GM23338 (cell line): ENCODE measurements at regions not wholly inside any gene's neighbourhood (a gene's known extent, or its start where the extent isn't known, plus 50 kb on each side); places are given as distances from the start of the nearest gene placed in this dataset.

Experiments used
- ATAC-seq: fragments of 200-7000 bp; cut with Tn5 transposase; 3 replicates; pipeline ENCODE4 v1.9.1; 2020
- DNase-seq: peaks from one replicate; pipeline ENCODE4 v3.0.0-alpha.2; 2015; ENCODE audit warnings: low spot score
- H2AFZ ChIP-seq: fragments of 200-600 bp; sonication (generic); 2 replicates; pipeline ENCODE4 v1.8.0; 2016; ENCODE audit warnings: antibody characterized with exemption, mild to moderate bottlenecking, moderate library complexity
- H3F3A ChIP-seq: fragments of 200-600 bp; sonication (generic); replicated peaks from 2 replicates; pipeline ENCODE4 v1.8.0; 2017; ENCODE audit warnings: antibody characterized with exemption, mixed run types, low read depth
- H3K27ac ChIP-seq: fragments of 200-600 bp; sonication (generic); 2 replicates; pipeline ENCODE4 v1.6.1; 2016; ENCODE audit warnings: low read depth
- H3K27me3 ChIP-seq: fragments of 200-600 bp; sonication (generic); 2 replicates; pipeline ENCODE4 v1.8.0; 2016; ENCODE audit warnings: mild to moderate bottlenecking, mixed run types, moderate library complexity; ENCODE audit not compliant: insufficient read depth
- H3K36me3 ChIP-seq: fragments of 200-600 bp; sonication (generic); 2 replicates; pipeline ENCODE4 v1.8.0; 2016; ENCODE audit warnings: mild to moderate bottlenecking; ENCODE audit not compliant: insufficient read depth
- H3K4me1 ChIP-seq: fragments of 200-600 bp; sonication (generic); 2 replicates; pipeline ENCODE4 v1.8.0; 2016; ENCODE audit warnings: mild to moderate bottlenecking, moderate library complexity; ENCODE audit not compliant: insufficient read depth
- H3K4me2 ChIP-seq: fragments of 200-600 bp; sonication (generic); 2 replicates; pipeline ENCODE4 v1.7.1; 2017; ENCODE audit warnings: mixed run types
- H3K4me3 ChIP-seq: fragments of 200-600 bp; sonication (generic); 2 replicates; pipeline ENCODE4 v1.6.1; 2016; ENCODE audit warnings: mixed run types
- H3K79me2 ChIP-seq: fragments of 200-600 bp; sonication (generic); replicated peaks from 2 replicates; pipeline ENCODE4 v1.8.0; 2017; ENCODE audit warnings: mild to moderate bottlenecking; ENCODE audit not compliant: insufficient read depth
- H3K9me2 ChIP-seq: fragments of 200-600 bp; sonication (generic); 2 replicates; pipeline ENCODE4 v1.8.0; 2017; ENCODE audit not compliant: insufficient read depth
- H4K20me1 ChIP-seq: fragments of 200-600 bp; sonication (generic); replicated peaks from 2 replicates; pipeline ENCODE4 v1.8.0; 2017; ENCODE audit warnings: mild to moderate bottlenecking; ENCODE audit not compliant: insufficient read depth
- H3K27ac Mint-ChIP-seq: 2 replicates; pipeline ENCODE4 v1.8.0; 2020; ENCODE audit warnings: inconsistent platforms, mild to moderate bottlenecking, moderate library complexity, mixed read lengths
- H3K27me3 Mint-ChIP-seq: 3 replicates; pipeline ENCODE4 v1.8.0; 2022; ENCODE audit warnings: low read depth, mild to moderate bottlenecking, moderate library complexity, mixed read lengths, inconsistent platforms; ENCODE audit not compliant: insufficient read depth, poor library complexity
- H3K36me3 Mint-ChIP-seq: 3 replicates; pipeline ENCODE4 v1.8.0; 2021; ENCODE audit warnings: low read depth, mild to moderate bottlenecking, inconsistent platforms, moderate library complexity, mixed read lengths
- H3K4me1 Mint-ChIP-seq: 3 replicates; pipeline ENCODE4 v1.8.0; 2020; ENCODE audit warnings: mild to moderate bottlenecking, inconsistent platforms, mixed read lengths
- H3K4me3 Mint-ChIP-seq: 3 replicates; pipeline ENCODE4 v1.8.0; 2021; ENCODE audit warnings: moderate library complexity, mild to moderate bottlenecking, inconsistent platforms, mixed read lengths
- H3K9me3 Mint-ChIP-seq: 3 replicates; pipeline ENCODE4 v1.8.0; 2020; ENCODE audit warnings: moderate library complexity, mild to moderate bottlenecking, inconsistent platforms, mixed read lengths
- TF ChIP-seq, protein P1 (sequence below): fragments of 250-450 bp; sonication (Bioruptor Pico); IDR thresholded peaks from 2 replicates; pipeline ENCODE4 v1.5.0; 2020; ENCODE audit warnings: mild to moderate bottlenecking, moderate library complexity
- TF ChIP-seq, protein P2 (sequence below), 2 experiments: fragments of 200-600 bp in 1 of 2; sonication (generic) in 1 of 2; conservative IDR thresholded peaks; 2 replicates each; pipeline versions ENCODE4 v1.5.1 to v1.6.1; 2016 to 2017; ENCODE audit warnings: antibody characterized with exemption in 2 of 2, low read depth in 2 of 2, mild to moderate bottlenecking in 2 of 2, moderate library complexity in 1 of 2

DNA sequence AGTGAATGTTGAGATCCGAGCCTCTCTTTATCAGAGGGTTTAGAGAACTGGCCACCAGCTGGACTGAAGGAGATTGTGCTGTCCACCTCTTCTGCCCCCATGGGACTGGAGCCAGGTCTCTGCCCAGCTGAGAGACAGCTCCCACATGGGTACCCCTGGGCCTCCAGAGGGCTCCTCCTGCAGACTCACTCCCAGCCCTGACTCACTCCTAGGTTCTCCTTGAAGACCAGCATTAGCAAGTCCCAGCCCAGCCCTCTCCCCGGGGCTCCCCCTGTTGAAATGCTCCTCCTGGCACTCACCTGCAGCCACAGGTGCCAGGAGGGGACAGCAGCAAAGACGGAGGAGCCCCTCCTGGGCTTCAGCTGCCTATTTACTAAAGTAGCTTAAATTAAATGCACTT is 126.9 kb downstream of the CXCL12 start:
- H3K9me2 ChIP-seq: peaks cover 17% of the 10 kb centered on the region
- no peak overlapping the region for H3K4me2 ChIP-seq
- H3K9me3 Mint-ChIP-seq: peaks cover under 1% of the 10 kb centered on the region; the same call in 1 of the 3 replicates
- no peak overlapping the region for H3K27ac ChIP-seq
- no peaks in the 10 kb centered on the region for H4K20me1 ChIP-seq
- H3K4me3 Mint-ChIP-seq: no peak overlapping the region
- peaks cover 2% of the 10 kb centered on the region; the same call in 1 of the 3 replicates for H3K36me3 Mint-ChIP-seq
- H3K4me1 Mint-ChIP-seq: peaks cover 15% of the 10 kb centered on the region
- H3K27ac Mint-ChIP-seq: no peak overlapping the region
- H3K27me3 Mint-ChIP-seq: peaks cover 11% of the 10 kb centered on the region
- DNase-seq: no peak
- no peaks in the 10 kb centered on the region for H3F3A ChIP-seq
- H3K4me3 ChIP-seq: no peak overlapping the region
- peaks cover 10% of the 10 kb centered on the region; the same call in 1 of the 2 replicates for H3K4me1 ChIP-seq
- no peaks in the 10 kb centered on the region for H3K79me2 ChIP-seq
- TF ChIP-seq, protein P1, sequence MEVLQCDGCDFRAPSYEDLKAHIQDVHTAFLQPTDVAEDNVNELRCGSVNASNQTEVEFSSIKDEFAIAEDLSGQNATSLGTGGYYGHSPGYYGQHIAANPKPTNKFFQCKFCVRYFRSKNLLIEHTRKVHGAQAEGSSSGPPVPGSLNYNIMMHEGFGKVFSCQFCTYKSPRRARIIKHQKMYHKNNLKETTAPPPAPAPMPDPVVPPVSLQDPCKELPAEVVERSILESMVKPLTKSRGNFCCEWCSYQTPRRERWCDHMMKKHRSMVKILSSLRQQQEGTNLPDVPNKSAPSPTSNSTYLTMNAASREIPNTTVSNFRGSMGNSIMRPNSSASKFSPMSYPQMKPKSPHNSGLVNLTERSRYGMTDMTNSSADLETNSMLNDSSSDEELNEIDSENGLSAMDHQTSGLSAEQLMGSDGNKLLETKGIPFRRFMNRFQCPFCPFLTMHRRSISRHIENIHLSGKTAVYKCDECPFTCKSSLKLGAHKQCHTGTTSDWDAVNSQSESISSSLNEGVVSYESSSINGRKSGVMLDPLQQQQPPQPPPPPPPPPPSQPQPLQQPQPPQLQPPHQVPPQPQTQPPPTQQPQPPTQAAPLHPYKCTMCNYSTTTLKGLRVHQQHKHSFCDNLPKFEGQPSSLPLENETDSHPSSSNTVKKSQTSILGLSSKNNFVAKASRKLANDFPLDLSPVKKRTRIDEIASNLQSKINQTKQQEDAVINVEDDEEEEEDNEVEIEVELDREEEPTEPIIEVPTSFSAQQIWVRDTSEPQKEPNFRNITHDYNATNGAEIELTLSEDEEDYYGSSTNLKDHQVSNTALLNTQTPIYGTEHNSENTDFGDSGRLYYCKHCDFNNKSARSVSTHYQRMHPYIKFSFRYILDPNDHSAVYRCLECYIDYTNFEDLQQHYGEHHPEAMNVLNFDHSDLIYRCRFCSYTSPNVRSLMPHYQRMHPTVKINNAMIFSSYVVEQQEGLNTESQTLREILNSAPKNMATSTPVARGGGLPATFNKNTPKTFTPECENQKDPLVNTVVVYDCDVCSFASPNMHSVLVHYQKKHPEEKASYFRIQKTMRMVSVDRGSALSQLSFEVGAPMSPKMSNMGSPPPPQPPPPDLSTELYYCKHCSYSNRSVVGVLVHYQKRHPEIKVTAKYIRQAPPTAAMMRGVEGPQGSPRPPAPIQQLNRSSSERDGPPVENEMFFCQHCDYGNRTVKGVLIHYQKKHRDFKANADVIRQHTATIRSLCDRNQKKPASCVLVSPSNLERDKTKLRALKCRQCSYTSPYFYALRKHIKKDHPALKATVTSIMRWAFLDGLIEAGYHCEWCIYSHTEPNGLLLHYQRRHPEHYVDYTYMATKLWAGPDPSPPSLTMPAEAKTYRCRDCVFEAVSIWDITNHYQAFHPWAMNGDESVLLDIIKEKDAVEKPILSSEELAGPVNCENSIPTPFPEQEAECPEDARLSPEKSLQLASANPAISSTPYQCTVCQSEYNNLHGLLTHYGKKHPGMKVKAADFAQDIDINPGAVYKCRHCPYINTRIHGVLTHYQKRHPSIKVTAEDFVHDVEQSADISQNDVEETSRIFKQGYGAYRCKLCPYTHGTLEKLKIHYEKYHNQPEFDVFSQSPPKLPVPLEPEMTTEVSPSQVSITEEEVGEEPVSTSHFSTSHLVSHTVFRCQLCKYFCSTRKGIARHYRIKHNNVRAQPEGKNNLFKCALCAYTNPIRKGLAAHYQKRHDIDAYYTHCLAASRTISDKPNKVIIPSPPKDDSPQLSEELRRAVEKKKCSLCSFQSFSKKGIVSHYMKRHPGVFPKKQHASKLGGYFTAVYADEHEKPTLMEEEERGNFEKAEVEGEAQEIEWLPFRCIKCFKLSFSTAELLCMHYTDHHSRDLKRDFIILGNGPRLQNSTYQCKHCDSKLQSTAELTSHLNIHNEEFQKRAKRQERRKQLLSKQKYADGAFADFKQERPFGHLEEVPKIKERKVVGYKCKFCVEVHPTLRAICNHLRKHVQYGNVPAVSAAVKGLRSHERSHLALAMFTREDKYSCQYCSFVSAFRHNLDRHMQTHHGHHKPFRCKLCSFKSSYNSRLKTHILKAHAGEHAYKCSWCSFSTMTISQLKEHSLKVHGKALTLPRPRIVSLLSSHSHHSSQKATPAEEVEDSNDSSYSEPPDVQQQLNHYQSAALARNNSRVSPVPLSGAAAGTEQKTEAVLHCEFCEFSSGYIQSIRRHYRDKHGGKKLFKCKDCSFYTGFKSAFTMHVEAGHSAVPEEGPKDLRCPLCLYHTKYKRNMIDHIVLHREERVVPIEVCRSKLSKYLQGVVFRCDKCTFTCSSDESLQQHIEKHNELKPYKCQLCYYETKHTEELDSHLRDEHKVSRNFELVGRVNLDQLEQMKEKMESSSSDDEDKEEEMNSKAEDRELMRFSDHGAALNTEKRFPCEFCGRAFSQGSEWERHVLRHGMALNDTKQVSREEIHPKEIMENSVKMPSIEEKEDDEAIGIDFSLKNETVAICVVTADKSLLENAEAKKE (CRISPR knock-in tag): no peak
- TF ChIP-seq, protein P2, sequence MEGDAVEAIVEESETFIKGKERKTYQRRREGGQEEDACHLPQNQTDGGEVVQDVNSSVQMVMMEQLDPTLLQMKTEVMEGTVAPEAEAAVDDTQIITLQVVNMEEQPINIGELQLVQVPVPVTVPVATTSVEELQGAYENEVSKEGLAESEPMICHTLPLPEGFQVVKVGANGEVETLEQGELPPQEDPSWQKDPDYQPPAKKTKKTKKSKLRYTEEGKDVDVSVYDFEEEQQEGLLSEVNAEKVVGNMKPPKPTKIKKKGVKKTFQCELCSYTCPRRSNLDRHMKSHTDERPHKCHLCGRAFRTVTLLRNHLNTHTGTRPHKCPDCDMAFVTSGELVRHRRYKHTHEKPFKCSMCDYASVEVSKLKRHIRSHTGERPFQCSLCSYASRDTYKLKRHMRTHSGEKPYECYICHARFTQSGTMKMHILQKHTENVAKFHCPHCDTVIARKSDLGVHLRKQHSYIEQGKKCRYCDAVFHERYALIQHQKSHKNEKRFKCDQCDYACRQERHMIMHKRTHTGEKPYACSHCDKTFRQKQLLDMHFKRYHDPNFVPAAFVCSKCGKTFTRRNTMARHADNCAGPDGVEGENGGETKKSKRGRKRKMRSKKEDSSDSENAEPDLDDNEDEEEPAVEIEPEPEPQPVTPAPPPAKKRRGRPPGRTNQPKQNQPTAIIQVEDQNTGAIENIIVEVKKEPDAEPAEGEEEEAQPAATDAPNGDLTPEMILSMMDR (conservative IDR thresholded peaks at IDR 0.05; ENCODE audit: low read depth in 2 of 2): peak; percentile 15 to 29; a peak in 2 of 4 replicates
- no peaks in the 10 kb centered on the region for H3K27me3 ChIP-seq
- H2AFZ ChIP-seq: no peak overlapping the region
- H3K36me3 ChIP-seq: no peaks in the 10 kb centered on the region
- ATAC-seq: peak; percentile 75
